NT2/D1 (cell line): ENCODE measurements at regions not wholly inside any gene's neighbourhood (a gene's known extent, or its start where the extent isn't known, plus 50 kb on each side); places are given as distances from the start of the nearest gene placed in this dataset.

Source experiments
- SUZ12 ChIP-seq: IDR thresholded peaks from 2 replicates; pipeline ENCODE4 v1.6.1; 2011; ENCODE audit not compliant: insufficient read length, insufficient read depth; ENCODE audit errors: extremely low read depth
- YY1 ChIP-seq: IDR thresholded peaks from 2 replicates; pipeline ENCODE4 v1.6.1; 2011; ENCODE audit not compliant: insufficient read length, insufficient read depth
- ZNF274 ChIP-seq: IDR thresholded peaks from 2 replicates; pipeline ENCODE4 v1.6.1; 2011; ENCODE audit warnings: mild to moderate bottlenecking, low read depth, low read length

DNA sequence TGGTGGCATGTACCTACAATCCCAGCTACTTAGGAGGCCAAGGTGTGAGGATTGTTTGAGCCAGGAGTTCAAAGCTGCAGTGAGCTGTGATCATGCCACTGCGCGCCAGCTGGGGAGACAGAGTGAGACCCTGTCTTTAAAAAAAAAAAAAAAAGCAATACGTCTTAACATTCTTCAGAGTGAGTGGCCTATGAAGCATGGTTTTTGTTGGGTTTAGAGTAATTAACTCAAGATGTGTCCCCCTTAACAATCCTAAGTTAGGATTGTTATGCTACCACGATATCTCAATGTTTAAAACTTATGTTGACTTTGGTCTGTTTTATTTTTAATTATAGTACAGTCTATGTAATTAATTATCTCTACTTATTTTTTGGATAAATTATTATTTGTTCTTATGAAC lies 156.1 kb downstream of the HIPK3 start:
- TF ChIP-seq ZNF274 (no peak), SUZ12 (no peak), YY1 (no peak)
